Liver (tissue), 3 donors: ENCODE measurements at regions not wholly inside any gene's neighbourhood (a gene's known extent, or its start where the extent isn't known, plus 50 kb on each side); places are given as distances from the start of the nearest gene placed in this dataset.

ENCODE experiments used
- CTCF ChIP-seq: fragments of 150-350 bp; IDR thresholded peaks from 2 replicates; pipeline ENCODE4 v1.5.1; 2017; ENCODE audit warnings: improper control_type of control experiment, low read depth, low read length; ENCODE audit not compliant: missing input control
- FOXA1 ChIP-seq: IDR thresholded peaks from 2 replicates; pipeline ENCODE4 v1.6.1; 2016; ENCODE audit warnings: antibody characterized with exemption
- RAD21 ChIP-seq, 2 donors: IDR thresholded peaks; 2 replicates each; pipeline ENCODE4 v1.6.1; 2016; ENCODE audit warnings: antibody characterized with exemption in 2 of 2, mild to moderate bottlenecking in 2 of 2
- SP1 ChIP-seq: IDR thresholded peaks from 2 replicates; pipeline ENCODE4 v1.6.1; 2018; ENCODE audit warnings: antibody characterized with exemption, mild to moderate bottlenecking
- TAF1 ChIP-seq: conservative IDR thresholded peaks from 2 replicates; pipeline ENCODE4 v1.6.1; 2016; ENCODE audit warnings: antibody characterized with exemption, mild to moderate bottlenecking
- YY1 ChIP-seq: IDR thresholded peaks from 2 replicates; pipeline ENCODE4 v1.6.1; 2016; ENCODE audit warnings: antibody characterized with exemption, mild to moderate bottlenecking
- donor health status: healthy.
- donor health status: healthy.

- TF ChIP-seq TAF1 (no peak), CTCF (no peak), YY1 (no peak), RAD21 (IDR thresholded peaks at IDR 0.05) (no peak), SP1 (no peak), FOXA1 (no peak)
These were observed 354.1 kb upstream of the SEMA3A start for GRCh38 chr7:84548366-84549365.
